PC-9 (cell line): ENCODE measurements at regions not wholly inside any gene's neighbourhood (a gene's known extent, or its start where the extent isn't known, plus 50 kb on each side); places are given as distances from the start of the nearest gene placed in this dataset.

Source experiments
- BruUV-seq: library from RNA; stranded (reverse); fragments of 400-500 nt; replicated peaks from 2 replicates; lab custom pipeline; 2021; lab: Mats Ljungman, UMichigan
- CTCF ChIA-PET: fragments of 300-600 bp; sonication (Branson Sonifier 250); formaldehyde crosslinking; loops from one replicate; lab custom pipeline; 2022; ENCODE audit warnings: antibody characterized with exemption; lab: Charles Lee
- POLR2A ChIA-PET: fragments of 300-600 bp; sonication (Branson Sonifier 250); formaldehyde crosslinking; loops from one replicate; lab custom pipeline; 2022; ENCODE audit warnings: antibody characterized with exemption; ENCODE audit not compliant: unreplicated experiment; lab: Charles Lee
- DNase-seq, 2 experiments: peaks; one replicate each; pipeline versions ENCODE4 v3.0.0 to v3.0.0-alpha.2; 2015 to 2022; ENCODE audit warnings: mixed read lengths in 1 of 2
- H2AFZ ChIP-seq: fragments of 200-600 bp; sonication (generic); 2 replicates; pipeline ENCODE4 v1.8.1; 2017; ENCODE audit warnings: antibody characterized with exemption
- H3F3A ChIP-seq: fragments of 200-600 bp; sonication (generic); 2 replicates; pipeline ENCODE4 v1.8.1; 2017; ENCODE audit warnings: antibody characterized with exemption, mild to moderate bottlenecking, low read depth; ENCODE audit not compliant: insufficient read depth
- H3K27ac ChIP-seq: fragments of 200-600 bp; sonication (generic); 2 replicates; pipeline ENCODE4 v1.6.1; 2016; ENCODE audit warnings: mixed run types
- H3K27me3 ChIP-seq: fragments of 200-600 bp; sonication (generic); 2 replicates; pipeline ENCODE4 v1.6.1; 2016; ENCODE audit warnings: low read depth, mixed run types; ENCODE audit not compliant: insufficient read depth
- H3K36me3 ChIP-seq: fragments of 200-600 bp; sonication (generic); 2 replicates; pipeline ENCODE4 v1.6.1; 2016; ENCODE audit warnings: low read depth, mixed run types
- H3K4me1 ChIP-seq: fragments of 200-600 bp; sonication (generic); replicated peaks from 2 replicates; pipeline ENCODE4 v1.6.1; 2016; ENCODE audit warnings: mixed run types; ENCODE audit not compliant: insufficient read depth
- H3K4me2 ChIP-seq: fragments of 200-600 bp; sonication (generic); 2 replicates; pipeline ENCODE4 v1.6.1; 2017; ENCODE audit warnings: mixed run types
- H3K4me3 ChIP-seq: fragments of 200-600 bp; sonication (generic); 2 replicates; pipeline ENCODE4 v1.6.1; 2016; ENCODE audit warnings: mixed run types
- H3K79me2 ChIP-seq: fragments of 200-600 bp; sonication (generic); 2 replicates; pipeline ENCODE4 v1.6.1; 2017; ENCODE audit warnings: low read depth, mixed run types
- H3K9me2 ChIP-seq: fragments of 200-600 bp; sonication (generic); 2 replicates; pipeline ENCODE4 v1.8.1; 2017; ENCODE audit warnings: mild to moderate bottlenecking; ENCODE audit not compliant: insufficient read depth
- H3K9me3 ChIP-seq: fragments of 200-600 bp; sonication (generic); 2 replicates; pipeline ENCODE4 v1.8.1; 2016; ENCODE audit warnings: low read depth; ENCODE audit not compliant: insufficient read depth
- H4K20me1 ChIP-seq: fragments of 200-600 bp; sonication (generic); 2 replicates; pipeline ENCODE4 v1.8.1; 2017; ENCODE audit not compliant: insufficient read depth
- CTCF ChIP-seq: fragments of 200-600 bp; sonication (generic); conservative IDR thresholded peaks from 2 replicates; pipeline ENCODE4 v1.6.1; 2017; ENCODE audit warnings: mixed run types, antibody characterized with exemption, mild to moderate bottlenecking, moderate library complexity
- EZH2 ChIP-seq: fragments of 200-600 bp; sonication (generic); IDR thresholded peaks from 2 replicates; pipeline ENCODE4 v1.8.0; 2017; ENCODE audit warnings: antibody characterized with exemption, low read depth
- intact Hi-C: fragments of 100-400 bp; cut with micrococcal nuclease; formaldehyde crosslinking; loops from one replicate; pipeline ENCODE4 v1.10.0; 2022; ENCODE audit not compliant: unreplicated experiment

- no peaks in the 10 kb centered on the region for H3K27me3 ChIP-seq
- no peaks in the 10 kb centered on the region for H3K36me3 ChIP-seq
- H3K9me3 ChIP-seq: no peaks in the 10 kb centered on the region
- no peaks in the 10 kb centered on the region for H3K4me1 ChIP-seq
- intact Hi-C loops: no loop called here
- CTCF ChIA-PET: no interaction called here
- H4K20me1 ChIP-seq: no peaks in the 10 kb centered on the region
- H3F3A ChIP-seq: no peaks in the 10 kb centered on the region
- no peak for TF ChIP-seq EZH2
- no peak for TF ChIP-seq CTCF
- no peak overlapping the region for H2AFZ ChIP-seq
- no peak overlapping the region for H3K4me2 ChIP-seq
- H3K4me3 ChIP-seq: no peak overlapping the region
- no peak overlapping the region for H3K27ac ChIP-seq
- no TSS peak for BruUV-seq
- H3K79me2 ChIP-seq: no peaks in the 10 kb centered on the region
- DNase-seq: no peak
- POLR2A ChIA-PET: no interaction called here
- no peaks in the 10 kb centered on the region for H3K9me2 ChIP-seq
Observed at GRCh38 chr6:114707081-114707620, 364.3 kb upstream of the HS3ST5 start.

GRCh38 chr6:114690625-114691024, 347.8 kb upstream of the HS3ST5 start:
- no peak overlapping the region for H2AFZ ChIP-seq
- 0 out of 2 replicates have a peak, but pooled peaks cover 5% of the 10 kb centered on the region for H3K9me2 ChIP-seq
- H3K36me3 ChIP-seq: no peaks in the 10 kb centered on the region
- no peak overlapping the region for H3K4me3 ChIP-seq
- TF ChIP-seq CTCF (no peak), EZH2 (no peak)
- H3K27me3 ChIP-seq: no peaks in the 10 kb centered on the region
- intact Hi-C loops: no loop called here
- H3K9me3 ChIP-seq: no peaks in the 10 kb centered on the region
- H3F3A ChIP-seq: no peaks in the 10 kb centered on the region
- H4K20me1 ChIP-seq: no peaks in the 10 kb centered on the region
- no TSS peak for BruUV-seq
- DNase-seq: no peak
- no peak overlapping the region for H3K27ac ChIP-seq
- POLR2A ChIA-PET: no interaction called here
- CTCF ChIA-PET: no interaction called here
- no peaks in the 10 kb centered on the region for H3K79me2 ChIP-seq
- H3K4me2 ChIP-seq: no peak overlapping the region
- no peaks in the 10 kb centered on the region for H3K4me1 ChIP-seq

GRCh38 chr6:114659513-114659912, 316.7 kb upstream of the HS3ST5 start:
- Histone ChIP-seq H3K27me3 (no peaks in the 10 kb centered on the region), H3K9me2 (no peaks in the 10 kb centered on the region), H3K27ac (no peak overlapping the region), H3F3A (no peaks in the 10 kb centered on the region; the same call in 1 of the 2 replicates), H3K4me1 (no peaks in the 10 kb centered on the region), H4K20me1 (no peaks in the 10 kb centered on the region), H3K36me3 (no peaks in the 10 kb centered on the region), H2AFZ (no peak overlapping the region), H3K4me2 (no peak overlapping the region), H3K4me3 (no peak overlapping the region), H3K9me3 (peaks cover 11% of the 10 kb centered on the region), H3K79me2 (no peaks in the 10 kb centered on the region)
- DNase-seq: no peak
- intact Hi-C loops: no loop called here
- TF ChIP-seq EZH2: no peak
- TF ChIP-seq CTCF: no peak
- no TSS peak for BruUV-seq
- ChIA-PET POLR2A (no interaction called here), CTCF (no interaction called here)
